ENCODE measurements at regions not wholly inside any gene's neighbourhood (a gene's known extent, or its start where the extent isn't known, plus 50 kb on each side); places are given as distances from the start of the nearest gene placed in this dataset.

GRCh38 chr16:8200839-8201238 is 389.5 kb downstream of the TMEM114 start:
- no peaks in the 10 kb centered on the region for H3K36me3 ChIP-seq (replicated peaks in 1 of 2; ENCODE audit: control extremely low read depth in 1 of 2, control insufficient read depth in 1 of 2, extremely low read depth in 1 of 2, insufficient read depth in 2 of 2, low read length in 1 of 2)
- no peaks in the 10 kb centered on the region for H3K4me1 ChIP-seq (ENCODE audit: control insufficient read depth in 2 of 2, insufficient read depth in 2 of 2, low read length in 2 of 2)
- H3K4me1 Mint-ChIP-seq: no peaks in the 10 kb centered on the region
- CTCF ChIA-PET: no interaction called here
- no peaks in the 10 kb centered on the region for H3K79me2 ChIP-seq (ENCODE audit: control insufficient read depth, insufficient read depth, low read length)
- no peak overlapping the region for H2AFZ ChIP-seq (ENCODE audit: insufficient read depth, low read depth, low read length, poor library complexity, severe bottlenecking)
- POLR2A ChIA-PET: no interaction called here
- H3K9me3 ChIP-seq (ENCODE audit: control extremely low read depth in 1 of 3, control insufficient read depth in 2 of 3, insufficient read depth in 1 of 3, low read length in 2 of 3): no peaks in the 10 kb centered on the region
- no peak overlapping the region for H3K4me2 ChIP-seq (replicated peaks; ENCODE audit: low read depth, low read length, poor library complexity, severe bottlenecking)
- no peaks in the 10 kb centered on the region for H4K20me1 ChIP-seq (ENCODE audit: control insufficient read depth, insufficient read depth, low read length, poor library complexity, severe bottlenecking)
- H3K27me3 Mint-ChIP-seq: no peaks in the 10 kb centered on the region
- H3K9me3 Mint-ChIP-seq (ENCODE audit: insufficient read depth): no peaks in the 10 kb centered on the region
- no CpG with 5 or more reads among the region's 2 CpGs for WGBS (ENCODE audit: insufficient coverage)
- ATAC-seq (ENCODE audit: low read depth) (no peak), DNase-seq (no peak)
- no peak overlapping the region for H3K27ac ChIP-seq (ENCODE audit: low read length in 2 of 2)
- H3K27ac Mint-ChIP-seq: no peak overlapping the region
- TF ChIP-seq CTCF (IDR thresholded peaks at IDR 0.05) (no peak), EZH2 (IDR thresholded peaks at IDR 0.05; ENCODE audit: borderline replicate concordance, insufficient read depth, low read depth, low read length, poor library complexity, severe bottlenecking) (no peak)
- no peaks in the 10 kb centered on the region for H3K27me3 ChIP-seq (replicated peaks in 1 of 4; ENCODE audit: control extremely low read depth in 1 of 4, control insufficient read depth in 3 of 4, insufficient read depth in 4 of 4, low read length in 3 of 4)
- intact Hi-C loops (cut with micrococcal nuclease): no loop called here
- no peak overlapping the region for H3K9ac ChIP-seq (ENCODE audit: low read length)
- no peak overlapping the region for H3K4me3 Mint-ChIP-seq
- H3K4me3 ChIP-seq (ENCODE audit: control extremely low read depth in 1 of 5, extremely low read depth in 1 of 5, insufficient read depth in 1 of 5, low read depth in 2 of 5, low read length in 4 of 5): no peak overlapping the region

- intact Hi-C loops (cut with micrococcal nuclease): no loop called here
- no peak for DNase-seq
- Mint-ChIP-seq H3K27me3 (no peaks in the 10 kb centered on the region), H3K4me3 (no peak overlapping the region), H3K4me1 (no peaks in the 10 kb centered on the region), H3K27ac (no peak overlapping the region), H3K9me3 (ENCODE audit: insufficient read depth) (no peaks in the 10 kb centered on the region)
- ChIA-PET CTCF (no interaction called here), POLR2A (no interaction called here)
- no peaks in the 10 kb centered on the region for H3K4me1 ChIP-seq (ENCODE audit: control insufficient read depth in 2 of 2, insufficient read depth in 2 of 2, low read length in 2 of 2)
- no peak for ATAC-seq (ENCODE audit: low read depth)
- H4K20me1 ChIP-seq (ENCODE audit: control insufficient read depth, insufficient read depth, low read length, poor library complexity, severe bottlenecking): no peaks in the 10 kb centered on the region
- peaks cover 0 to 4% (median 0%) of the 10 kb centered on the region in 3 donors for H3K9me3 ChIP-seq (ENCODE audit: control extremely low read depth in 1 of 3, control insufficient read depth in 2 of 3, insufficient read depth in 1 of 3, low read length in 2 of 3)
- H3K27me3 ChIP-seq (replicated peaks in 1 of 4; ENCODE audit: control extremely low read depth in 1 of 4, control insufficient read depth in 3 of 4, insufficient read depth in 4 of 4, low read length in 3 of 4): no peaks in the 10 kb centered on the region
- H3K36me3 ChIP-seq (replicated peaks in 1 of 2; ENCODE audit: control extremely low read depth in 1 of 2, control insufficient read depth in 1 of 2, extremely low read depth in 1 of 2, insufficient read depth in 2 of 2, low read length in 1 of 2): no peaks in the 10 kb centered on the region
- TF ChIP-seq CTCF (IDR thresholded peaks at IDR 0.05) (no peak), EZH2 (IDR thresholded peaks at IDR 0.05; ENCODE audit: borderline replicate concordance, insufficient read depth, low read depth, low read length, poor library complexity, severe bottlenecking) (no peak)
- no peak overlapping the region for H3K4me3 ChIP-seq (ENCODE audit: control extremely low read depth in 1 of 5, extremely low read depth in 1 of 5, insufficient read depth in 1 of 5, low read depth in 2 of 5, low read length in 4 of 5)
- H2AFZ ChIP-seq (ENCODE audit: insufficient read depth, low read depth, low read length, poor library complexity, severe bottlenecking): no peak overlapping the region
- H3K79me2 ChIP-seq (ENCODE audit: control insufficient read depth, insufficient read depth, low read length): no peaks in the 10 kb centered on the region
- no peak overlapping the region for H3K27ac ChIP-seq (ENCODE audit: low read length in 2 of 2)
- no peak overlapping the region for H3K4me2 ChIP-seq (replicated peaks; ENCODE audit: low read depth, low read length, poor library complexity, severe bottlenecking)
- no CpG with 5 or more reads among the region's 5 CpGs for WGBS (ENCODE audit: insufficient coverage)
- H3K9ac ChIP-seq (ENCODE audit: low read length): no peak overlapping the region
Measured at GRCh38 chr16:8199390-8199789, 390.9 kb downstream of the TMEM114 start.
